Colon (tissue), 2 donors: ENCODE measurements at regions not wholly inside any gene's neighbourhood (a gene's known extent, or its start where the extent isn't known, plus 50 kb on each side); places are given as distances from the start of the nearest gene placed in this dataset.

Experiments
- FAIRE-seq: peaks from 2 replicates; lab custom pipeline; 2012; peaks lifted over from hg19 to GRCh38; lab: Jason Lieb, UNC
- donor health status: control.
- donor health status: control.

DNA sequence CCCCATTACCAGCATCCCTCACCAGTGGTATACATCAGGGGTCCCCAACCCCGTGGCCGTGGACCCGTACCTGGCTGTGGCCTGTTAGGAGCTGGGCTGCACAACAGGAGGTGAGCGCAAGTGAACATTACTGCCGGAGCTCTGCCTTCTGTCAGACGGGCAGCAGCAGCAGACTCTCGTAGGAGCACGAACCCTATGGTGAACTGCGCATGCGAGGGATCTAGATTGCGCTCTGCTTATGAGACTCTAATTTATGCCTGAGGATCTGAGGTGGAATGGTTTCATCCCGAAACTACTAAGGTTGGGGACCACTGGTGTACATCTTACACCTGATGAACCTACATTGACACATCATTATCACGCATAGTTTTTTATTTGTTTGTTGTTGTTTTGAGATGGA lies 52.8 kb upstream of the DHX15 start:
- no peak for FAIRE-seq

GRCh38 chr4:24638396-24638875 lies 54.1 kb upstream of the DHX15 start:
- no peak for FAIRE-seq

DNA sequence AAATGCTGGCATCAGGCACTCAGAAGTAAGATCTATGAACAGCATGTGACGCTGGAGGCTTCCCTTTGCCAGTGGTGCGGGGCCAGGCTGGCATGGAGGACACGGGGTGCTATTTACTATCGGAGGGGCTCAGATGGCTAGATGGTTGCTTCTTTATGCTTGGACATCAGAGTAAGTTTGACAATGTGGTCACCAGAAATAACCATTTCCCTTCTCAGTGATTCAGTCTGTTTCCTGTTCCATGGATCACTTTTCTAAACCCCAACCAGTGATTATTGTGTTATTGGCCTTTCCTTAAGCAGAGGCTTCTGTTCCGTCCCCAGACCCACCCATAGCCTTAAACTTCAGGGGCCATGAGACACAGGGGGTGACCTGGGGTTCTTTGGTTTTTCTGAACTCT lies 55.4 kb upstream of the DHX15 start:
- no peak for FAIRE-seq

DNA sequence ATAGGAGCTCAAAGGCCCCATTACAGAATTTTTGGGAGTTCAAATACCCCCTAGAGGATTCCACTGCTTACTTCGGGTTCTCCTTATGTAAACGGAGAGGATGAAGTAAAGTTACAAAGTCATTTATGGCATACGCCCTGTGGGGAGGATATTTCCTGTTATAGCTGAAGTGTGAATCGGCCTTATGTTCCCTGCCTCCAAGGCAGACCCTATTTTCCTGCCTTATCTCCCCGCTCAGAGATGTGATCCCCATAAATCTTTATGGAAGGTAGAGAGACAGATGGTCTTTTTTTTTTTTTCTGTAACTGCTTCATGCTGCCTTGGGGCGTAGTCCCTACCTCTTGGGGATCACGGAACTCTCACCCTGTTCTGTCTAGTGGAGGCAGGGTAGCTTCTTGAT lies 56.0 kb upstream of the DHX15 start:
- FAIRE-seq: no peak

GRCh38 chr4:24642981-24643547 lies 58.7 kb upstream of the DHX15 start:
- FAIRE-seq: no peak

- FAIRE-seq: no peak
Measured at GRCh38 chr4:24643774-24644520, 59.6 kb upstream of the DHX15 start.

- no peak for FAIRE-seq
Measured at GRCh38 chr4:24644983-24645764, 60.8 kb upstream of the DHX15 start.

DNA sequence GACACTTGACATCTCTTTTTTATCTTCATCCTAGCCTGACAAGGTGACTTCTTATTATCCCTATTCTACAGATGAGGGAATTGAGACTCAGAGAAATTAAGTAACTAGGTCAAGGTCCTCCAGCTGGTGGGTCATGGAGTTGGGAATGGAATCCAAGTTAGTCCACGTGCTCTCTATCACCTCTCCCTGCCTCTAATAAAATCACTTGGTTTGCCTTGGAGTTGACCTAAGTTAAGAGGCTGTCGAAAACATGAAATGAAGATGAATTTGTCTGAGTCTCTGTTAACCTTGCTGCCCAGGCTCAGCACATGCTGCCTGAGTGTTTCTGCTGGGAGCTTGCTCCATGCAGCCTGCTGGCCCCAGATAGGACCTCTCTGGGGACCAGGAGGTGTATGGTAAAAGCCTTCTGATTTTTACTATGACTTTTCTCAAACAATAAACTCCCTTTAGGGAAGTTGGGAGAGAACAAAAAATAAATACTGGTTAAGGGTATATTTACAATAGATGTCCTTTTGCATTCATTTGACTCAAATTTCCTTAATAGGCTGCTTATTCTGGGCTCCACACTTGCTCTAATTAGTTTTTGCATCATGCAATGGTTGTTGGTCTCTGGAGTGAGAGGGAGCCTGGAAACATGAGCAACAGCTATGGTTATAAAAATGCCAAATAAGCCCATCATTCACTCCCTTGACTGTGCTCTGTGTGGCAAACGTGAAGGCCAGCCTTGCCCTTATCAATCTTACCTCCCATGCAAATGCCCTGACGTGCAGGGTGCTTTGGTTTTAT lies 61.6 kb upstream of the DHX15 start:
- no peak for FAIRE-seq

DNA sequence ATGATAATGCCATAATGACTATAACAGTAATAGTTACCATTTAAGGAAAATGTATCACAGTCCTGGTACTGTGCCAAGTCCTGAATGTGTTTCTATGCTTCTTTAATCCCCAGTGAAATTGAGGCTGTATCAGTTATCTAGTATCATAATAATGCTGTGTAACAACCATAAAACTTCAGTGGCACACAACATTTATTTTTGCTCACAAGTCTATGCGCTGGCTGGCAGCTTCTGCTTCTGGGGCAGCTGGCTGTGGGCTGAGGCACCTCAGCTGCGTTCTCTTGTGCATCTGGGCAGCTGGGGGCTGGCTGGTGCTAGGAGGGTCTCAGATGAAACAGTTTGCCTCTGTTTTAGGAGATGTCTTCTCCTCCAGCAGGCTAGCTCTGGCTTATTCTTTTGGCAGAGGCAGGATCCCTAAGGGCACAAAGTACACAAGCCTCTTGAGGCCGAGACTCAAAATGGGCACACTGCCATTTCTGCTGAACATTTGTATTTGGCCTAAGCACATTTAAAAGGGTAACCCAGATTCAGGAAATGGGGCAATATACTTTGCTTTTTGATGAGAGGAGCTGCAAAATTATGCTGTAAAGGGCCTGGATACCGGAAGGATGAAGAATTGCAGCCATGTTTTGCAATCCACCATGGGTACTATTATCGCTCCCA lies 62.6 kb upstream of the DHX15 start:
- no peak for FAIRE-seq

- no peak for FAIRE-seq
Measured at GRCh38 chr4:24650849-24651640, 66.7 kb upstream of the DHX15 start.

GRCh38 chr4:24655326-24655725 lies 71.0 kb upstream of the DHX15 start:
- no peak for FAIRE-seq

GRCh38 chr4:24655971-24656370 lies 71.6 kb upstream of the DHX15 start:
- FAIRE-seq: no peak

- no peak for FAIRE-seq
Measured at GRCh38 chr4:24656906-24657305, 72.6 kb upstream of the DHX15 start.

GRCh38 chr4:24657768-24658617 lies 73.6 kb upstream of the DHX15 start:
- peak; percentile 24 for FAIRE-seq

DNA sequence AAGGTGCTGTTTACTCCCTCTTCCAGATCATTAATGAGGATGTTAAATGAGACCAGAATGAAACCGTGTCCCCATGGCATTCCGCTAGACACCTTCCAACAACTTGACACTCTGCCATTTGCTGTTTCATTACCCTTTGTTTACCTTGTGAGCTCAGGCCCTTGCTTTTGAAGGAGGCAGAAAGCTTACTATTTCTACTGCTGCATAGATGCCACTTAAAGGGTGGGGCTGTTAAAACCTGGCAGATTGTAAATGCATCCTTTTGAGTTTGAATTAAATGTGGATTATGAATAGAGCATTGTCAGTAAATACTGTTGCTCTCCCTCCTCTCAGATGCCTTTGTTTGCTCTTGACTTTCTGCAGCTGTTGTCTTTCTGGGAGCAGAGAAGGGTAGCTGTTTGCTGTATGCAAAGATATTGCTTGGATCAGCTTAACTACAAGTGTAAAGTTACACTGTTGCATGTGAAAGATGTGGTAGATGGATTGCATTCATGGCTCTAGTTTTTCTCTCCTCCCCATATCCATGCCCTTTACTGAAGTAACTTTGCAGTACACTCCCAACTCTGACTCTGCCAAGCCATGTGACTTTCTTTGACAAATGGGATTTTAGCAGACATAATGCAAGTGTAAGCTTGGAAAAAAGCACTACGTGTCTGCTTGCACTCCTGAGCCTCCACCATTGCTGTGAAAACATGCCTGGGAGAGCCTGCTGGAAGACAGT lies 75.0 kb upstream of the DHX15 start:
- no peak for FAIRE-seq

GRCh38 chr4:24662056-24662455 lies 77.7 kb upstream of the DHX15 start:
- FAIRE-seq: no peak

GRCh38 chr4:24662542-24662941 lies 78.2 kb upstream of the DHX15 start:
- FAIRE-seq: no peak

DNA sequence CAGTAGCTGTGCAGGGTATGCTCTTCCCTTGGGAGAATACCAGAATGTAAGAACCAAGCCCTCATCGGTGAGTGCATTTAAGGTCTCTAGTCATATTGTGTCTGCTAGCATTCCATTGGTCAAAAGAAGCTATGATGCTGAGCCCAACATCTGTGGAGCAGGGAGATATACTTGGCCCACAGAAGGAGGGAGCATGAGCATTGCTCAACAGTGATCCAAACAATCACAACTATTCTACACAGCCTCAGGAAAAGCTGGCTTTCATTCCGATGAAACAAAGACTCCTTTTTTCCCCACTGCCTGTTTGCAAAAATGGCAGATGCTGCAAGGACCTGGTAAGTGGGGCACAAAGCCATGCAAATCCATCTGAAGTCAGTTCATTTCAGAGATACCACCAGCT lies 80.6 kb upstream of the DHX15 start:
- no peak for FAIRE-seq

GRCh38 chr4:24666316-24666715 lies 82.0 kb upstream of the DHX15 start:
- FAIRE-seq: no peak
